ENCODE measurements at regions not wholly inside any gene's neighbourhood (a gene's known extent, or its start where the extent isn't known, plus 50 kb on each side); places are given as distances from the start of the nearest gene placed in this dataset.

- TF ChIP-seq REST (IDR thresholded peaks at IDR 0.05; ENCODE audit: unreplicated experiment) (no peak), CTCF (conservative IDR thresholded peaks at IDR 0.05; ENCODE audit: low read depth in 2 of 2) (no peak), JUNB (IDR thresholded peaks at IDR 0.05; ENCODE audit: unreplicated experiment) (no peak), EZH2phosphoT487 (IDR thresholded peaks at IDR 0.05; ENCODE audit: unreplicated experiment) (no peak), POLR2AphosphoS5 (IDR thresholded peaks at IDR 0.05; ENCODE audit: low read depth) (no peak), CREB1 (CRISPR knock-in tag; IDR thresholded peaks at IDR 0.05; ENCODE audit: low read depth) (no peak), EZH2 (IDR thresholded peaks at IDR 0.05; ENCODE audit: low read depth, unreplicated experiment) (no peak), STAT1 (IDR thresholded peaks at IDR 0.05; ENCODE audit: unreplicated experiment) (no peak), ETS1 (IDR thresholded peaks at IDR 0.05) (no peak), NANOG (IDR thresholded peaks at IDR 0.05; ENCODE audit: borderline replicate concordance) (no peak), ZNF331 (CRISPR knock-in tag; IDR thresholded peaks at IDR 0.05; ENCODE audit: low read depth) (no peak), ZNF114 (CRISPR knock-in tag; IDR thresholded peaks at IDR 0.05) (no peak), ZNF462 (CRISPR knock-in tag; IDR thresholded peaks at IDR 0.05) (no peak)
These were observed 1205.1 kb upstream of the CNTN5 start for GRCh38 chr11:97815667-97816066.

Data from GM23338 (cell line).